Smooth muscle cell (in vitro differentiated cells): ENCODE measurements at regions not wholly inside any gene's neighbourhood (a gene's known extent, or its start where the extent isn't known, plus 50 kb on each side); places are given as distances from the start of the nearest gene placed in this dataset.

Experiments
- DNase-seq: peaks from one replicate; lab custom pipeline; 2025; ENCODE audit not compliant: unreplicated experiment; lab: John Stamatoyannopoulos, UW
- H2AFZ ChIP-seq: fragments of 200-600 bp; sonication (generic); 2 replicates; pipeline ENCODE4 v1.6.0; 2016; ENCODE audit warnings: antibody characterized with exemption, low read depth, mild to moderate bottlenecking
- H3F3A ChIP-seq: fragments of 200-600 bp; sonication (generic); 2 replicates; pipeline ENCODE4 v1.6.0; 2017; ENCODE audit warnings: antibody characterized with exemption, low read depth
- H3K27ac ChIP-seq: fragments of 200-600 bp; sonication (generic); 2 replicates; pipeline ENCODE4 v1.5.1; 2016; ENCODE audit warnings: low read depth, mild to moderate bottlenecking
- H3K27me3 ChIP-seq: fragments of 200-600 bp; sonication (generic); 2 replicates; pipeline ENCODE4 v1.6.1; 2016; ENCODE audit warnings: low read depth, mild to moderate bottlenecking
- H3K36me3 ChIP-seq: fragments of 200-600 bp; sonication (generic); 2 replicates; pipeline ENCODE4 v1.5.1; 2016; ENCODE audit warnings: low read depth
- H3K4me1 ChIP-seq: fragments of 200-600 bp; sonication (generic); 2 replicates; pipeline ENCODE4 v1.5.1; 2016; ENCODE audit warnings: low read depth
- H3K4me2 ChIP-seq: fragments of 200-600 bp; sonication (generic); 2 replicates; pipeline ENCODE4 v1.6.0; 2016; ENCODE audit warnings: mild to moderate bottlenecking
- H3K4me3 ChIP-seq: fragments of 200-600 bp; sonication (generic); 2 replicates; pipeline ENCODE4 v1.5.1; 2016; ENCODE audit warnings: mild to moderate bottlenecking
- H3K79me2 ChIP-seq: fragments of 200-600 bp; sonication (generic); 2 replicates; pipeline ENCODE4 v1.6.0; 2016; ENCODE audit warnings: low read depth, mild to moderate bottlenecking
- H3K9ac ChIP-seq: fragments of 200-600 bp; sonication (generic); 2 replicates; pipeline ENCODE4 v1.6.0; 2016; ENCODE audit warnings: low read depth
- H3K9me3 ChIP-seq: fragments of 200-600 bp; sonication (generic); replicated peaks from 2 replicates; pipeline ENCODE4 v1.5.1; 2016; ENCODE audit warnings: low read depth
- H4K20me1 ChIP-seq: fragments of 200-600 bp; sonication (generic); 2 replicates; pipeline ENCODE4 v1.6.0; 2016; ENCODE audit warnings: low read depth
- WGBS: methylation state at CpG from one replicate; pipeline ENCODE4 v1.1.7; 2016; ENCODE audit warnings: low lambda C conversion rate; 5-methylcytosine and 5-hydroxymethylcytosine counted together
- TF ChIP-seq, protein P1 (sequence below): fragments of 200-600 bp; sonication (generic); IDR thresholded peaks from 2 replicates; pipeline ENCODE4 v1.5.1; 2017; ENCODE audit warnings: borderline replicate concordance, mild to moderate bottlenecking, antibody characterized with exemption; ENCODE audit not compliant: insufficient read depth, poor library complexity, severe bottlenecking

DNA sequence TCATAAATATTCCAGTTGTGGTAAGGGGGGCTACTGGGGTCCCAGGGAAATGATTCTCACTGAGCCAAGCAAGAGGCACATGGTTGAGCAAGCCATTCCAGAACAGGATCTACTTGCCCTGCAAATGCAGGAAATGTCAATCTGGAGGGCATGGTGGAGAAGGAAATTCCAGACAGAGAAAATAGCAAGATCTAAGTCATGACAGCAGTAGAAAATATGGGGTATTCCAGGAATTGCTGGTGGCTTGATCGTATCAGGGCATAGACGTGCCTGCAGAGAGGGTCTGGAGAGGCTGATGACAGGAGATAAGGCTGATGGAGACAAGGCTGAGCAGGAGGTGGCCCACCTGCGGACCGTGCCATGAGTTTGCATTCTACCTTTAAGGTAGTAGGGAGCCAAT, 566.3 kb upstream of the CADM1 start:
- Histone ChIP-seq H2AFZ (no peak overlapping the region), H3K27ac (no peak overlapping the region), H3K4me3 (no peak overlapping the region), H3K36me3 (no peaks in the 10 kb centered on the region), H3K4me1 (peaks cover 17% of the 10 kb centered on the region), H3K27me3 (no peaks in the 10 kb centered on the region), H3K9ac (no peak overlapping the region), H3K4me2 (no peak overlapping the region), H3K9me3 (no peaks in the 10 kb centered on the region), H3F3A (peaks cover 8% of the 10 kb centered on the region), H4K20me1 (no peaks in the 10 kb centered on the region), H3K79me2 (no peaks in the 10 kb centered on the region)
- WGBS: 29% methylated on average over 4 of the region's 4 CpGs
- TF ChIP-seq, protein P1, sequence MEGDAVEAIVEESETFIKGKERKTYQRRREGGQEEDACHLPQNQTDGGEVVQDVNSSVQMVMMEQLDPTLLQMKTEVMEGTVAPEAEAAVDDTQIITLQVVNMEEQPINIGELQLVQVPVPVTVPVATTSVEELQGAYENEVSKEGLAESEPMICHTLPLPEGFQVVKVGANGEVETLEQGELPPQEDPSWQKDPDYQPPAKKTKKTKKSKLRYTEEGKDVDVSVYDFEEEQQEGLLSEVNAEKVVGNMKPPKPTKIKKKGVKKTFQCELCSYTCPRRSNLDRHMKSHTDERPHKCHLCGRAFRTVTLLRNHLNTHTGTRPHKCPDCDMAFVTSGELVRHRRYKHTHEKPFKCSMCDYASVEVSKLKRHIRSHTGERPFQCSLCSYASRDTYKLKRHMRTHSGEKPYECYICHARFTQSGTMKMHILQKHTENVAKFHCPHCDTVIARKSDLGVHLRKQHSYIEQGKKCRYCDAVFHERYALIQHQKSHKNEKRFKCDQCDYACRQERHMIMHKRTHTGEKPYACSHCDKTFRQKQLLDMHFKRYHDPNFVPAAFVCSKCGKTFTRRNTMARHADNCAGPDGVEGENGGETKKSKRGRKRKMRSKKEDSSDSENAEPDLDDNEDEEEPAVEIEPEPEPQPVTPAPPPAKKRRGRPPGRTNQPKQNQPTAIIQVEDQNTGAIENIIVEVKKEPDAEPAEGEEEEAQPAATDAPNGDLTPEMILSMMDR: no peak
- DNase-seq: no peak

DNA sequence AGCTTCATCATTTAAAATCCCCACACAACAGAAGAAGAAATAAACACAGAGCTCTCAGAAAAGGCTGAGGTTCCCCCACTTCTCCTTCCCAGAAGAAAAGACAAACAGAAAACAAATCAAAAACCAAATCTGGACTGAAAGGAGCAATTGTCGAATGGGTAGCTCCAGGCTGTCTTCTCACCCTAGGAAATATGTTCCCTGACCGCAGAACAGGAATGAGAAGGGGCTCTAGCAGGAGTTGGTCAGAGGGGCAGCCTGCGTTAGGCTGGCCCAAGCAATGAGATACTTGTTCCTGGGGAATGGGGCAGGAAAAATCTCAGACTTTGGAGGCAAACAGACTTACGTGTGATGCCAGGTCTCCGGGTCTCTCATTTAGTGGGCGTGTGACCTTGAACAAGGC, 562.6 kb upstream of the CADM1 start:
- H3K27me3 ChIP-seq: no peaks in the 10 kb centered on the region
- TF ChIP-seq, protein P1: no peak
- 81% methylated on average over 6 of the region's 6 CpGs for WGBS
- no peak overlapping the region for H3K4me2 ChIP-seq
- peaks cover 5% of the 10 kb centered on the region for H3K4me1 ChIP-seq
- H3K36me3 ChIP-seq: no peaks in the 10 kb centered on the region
- H3F3A ChIP-seq: peaks cover 8% of the 10 kb centered on the region
- H4K20me1 ChIP-seq: no peaks in the 10 kb centered on the region
- DNase-seq: no peak
- no peak overlapping the region for H3K27ac ChIP-seq
- H3K79me2 ChIP-seq: no peaks in the 10 kb centered on the region
- no peak overlapping the region for H3K9ac ChIP-seq
- no peak overlapping the region for H2AFZ ChIP-seq
- no peak overlapping the region for H3K4me3 ChIP-seq
- no peaks in the 10 kb centered on the region for H3K9me3 ChIP-seq

DNA sequence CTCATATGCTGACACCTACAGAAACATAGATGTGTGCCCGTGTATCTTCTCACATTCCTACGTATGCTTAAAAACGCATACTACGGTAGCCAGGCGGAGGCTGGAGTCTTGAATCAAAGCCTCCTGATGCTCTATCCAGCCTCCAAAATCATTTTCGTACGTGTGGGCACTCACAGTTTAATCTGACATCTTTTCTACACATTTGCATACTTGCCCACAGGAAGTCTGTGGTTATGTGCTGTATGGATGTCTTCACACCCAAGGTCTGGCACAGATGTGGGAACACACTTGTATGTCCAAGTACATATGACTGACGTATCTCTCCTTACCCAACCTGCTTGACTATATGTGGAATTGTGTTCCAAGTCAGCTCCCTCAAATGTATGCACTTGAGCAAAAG, 561.8 kb upstream of the CADM1 start:
- no peak for DNase-seq
- WGBS: 94% methylated on average over 8 of the region's 8 CpGs
- Histone ChIP-seq H3K9me3 (no peaks in the 10 kb centered on the region), H4K20me1 (no peaks in the 10 kb centered on the region), H3K27ac (no peak overlapping the region), H3K9ac (no peak overlapping the region), H3K79me2 (no peaks in the 10 kb centered on the region), H3F3A (peaks cover 8% of the 10 kb centered on the region), H2AFZ (no peak overlapping the region), H3K36me3 (no peaks in the 10 kb centered on the region), H3K27me3 (no peaks in the 10 kb centered on the region), H3K4me2 (no peak overlapping the region), H3K4me3 (no peak overlapping the region), H3K4me1 (no peaks in the 10 kb centered on the region)
- TF ChIP-seq, protein P1: no peak

DNA sequence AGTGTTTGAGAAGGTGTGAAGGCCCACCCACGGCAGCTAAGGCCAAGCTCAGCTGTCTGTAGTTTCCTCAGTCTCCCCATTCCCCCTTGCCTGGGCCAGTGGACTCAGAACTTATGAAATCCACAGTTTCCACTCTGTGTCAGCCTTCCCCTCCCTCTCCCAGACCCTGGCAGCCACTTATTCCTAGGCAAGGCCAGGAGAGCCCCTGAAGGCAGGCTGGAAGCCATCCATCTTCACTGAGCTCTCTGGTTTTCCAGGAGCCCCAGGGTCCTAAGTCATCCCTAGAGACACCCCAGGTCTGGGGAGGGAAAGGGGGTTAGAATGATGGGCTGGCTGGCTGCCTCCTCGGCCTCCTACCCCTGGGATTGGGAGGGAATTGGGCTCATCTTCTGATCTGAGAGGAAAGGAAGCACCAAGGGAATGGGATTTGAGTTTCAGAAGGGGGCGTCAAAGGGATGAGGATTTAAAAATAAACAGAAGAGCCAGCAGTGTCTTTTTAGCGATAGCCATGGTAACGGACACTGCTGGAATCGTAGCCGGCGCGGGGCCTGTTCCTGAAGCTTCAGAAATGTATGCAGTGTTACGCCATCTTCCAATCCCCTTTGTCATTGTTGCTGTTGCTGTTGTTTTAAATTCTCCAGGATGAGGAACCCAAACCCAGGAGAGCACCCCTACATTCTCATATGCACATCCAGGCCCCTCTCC, 561.1 kb upstream of the CADM1 start:
- Histone ChIP-seq H3K79me2 (no peaks in the 10 kb centered on the region), H2AFZ (no peak overlapping the region), H3K36me3 (no peaks in the 10 kb centered on the region), H3K27me3 (no peaks in the 10 kb centered on the region), H3F3A (peaks cover 4% of the 10 kb centered on the region), H3K9ac (no peak overlapping the region), H3K4me1 (no peaks in the 10 kb centered on the region), H4K20me1 (no peaks in the 10 kb centered on the region), H3K4me2 (no peak overlapping the region), H3K27ac (no peak overlapping the region), H3K9me3 (no peaks in the 10 kb centered on the region), H3K4me3 (no peak overlapping the region)
- 86% methylated on average over 10 of the region's 10 CpGs for WGBS
- TF ChIP-seq, protein P1: no peak
- no peak for DNase-seq
